ENCODE measurements at regions not wholly inside any gene's neighbourhood (a gene's known extent, or its start where the extent isn't known, plus 50 kb on each side); places are given as distances from the start of the nearest gene placed in this dataset.

- TF ChIP-seq ZNF114 (CRISPR knock-in tag; IDR thresholded peaks at IDR 0.05): no peak
- no peak for TF ChIP-seq STAT1 (IDR thresholded peaks at IDR 0.05; ENCODE audit: unreplicated experiment)
Measured at GRCh38 chr4:10200869-10201268, 84.3 kb upstream of the WDR1 start (continued).

DNA sequence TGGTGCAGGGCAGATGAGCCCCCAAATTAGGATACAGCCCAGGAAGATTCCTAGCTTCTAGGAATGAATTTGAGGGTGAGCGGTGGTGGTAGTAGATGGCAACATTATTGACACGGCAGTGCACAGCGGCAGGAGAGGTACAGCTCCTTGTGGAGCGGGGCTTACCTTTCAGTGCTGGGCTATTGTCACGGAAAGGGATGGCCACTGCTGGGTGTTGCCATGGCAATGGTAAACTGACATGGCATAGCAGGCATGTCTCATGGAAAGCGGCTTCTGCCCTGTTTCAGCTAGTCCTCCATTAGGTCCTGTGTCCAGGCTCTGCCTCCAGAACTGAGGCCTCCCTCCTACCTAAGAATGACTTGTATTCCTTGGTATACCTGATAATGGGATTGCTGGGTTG is 81.8 kb upstream of the WDR1 start:
- H3K4me1 Mint-ChIP-seq: no peaks in the 10 kb centered on the region; the same call in 2 of the 3 replicates
- H3K4me3 Mint-ChIP-seq: no peak overlapping the region
- no peak overlapping the region for H3K4me2 ChIP-seq
- H4K20me1 ChIP-seq (replicated peaks; ENCODE audit: insufficient read depth): no peaks in the 10 kb centered on the region
- TF ChIP-seq, protein P1, sequence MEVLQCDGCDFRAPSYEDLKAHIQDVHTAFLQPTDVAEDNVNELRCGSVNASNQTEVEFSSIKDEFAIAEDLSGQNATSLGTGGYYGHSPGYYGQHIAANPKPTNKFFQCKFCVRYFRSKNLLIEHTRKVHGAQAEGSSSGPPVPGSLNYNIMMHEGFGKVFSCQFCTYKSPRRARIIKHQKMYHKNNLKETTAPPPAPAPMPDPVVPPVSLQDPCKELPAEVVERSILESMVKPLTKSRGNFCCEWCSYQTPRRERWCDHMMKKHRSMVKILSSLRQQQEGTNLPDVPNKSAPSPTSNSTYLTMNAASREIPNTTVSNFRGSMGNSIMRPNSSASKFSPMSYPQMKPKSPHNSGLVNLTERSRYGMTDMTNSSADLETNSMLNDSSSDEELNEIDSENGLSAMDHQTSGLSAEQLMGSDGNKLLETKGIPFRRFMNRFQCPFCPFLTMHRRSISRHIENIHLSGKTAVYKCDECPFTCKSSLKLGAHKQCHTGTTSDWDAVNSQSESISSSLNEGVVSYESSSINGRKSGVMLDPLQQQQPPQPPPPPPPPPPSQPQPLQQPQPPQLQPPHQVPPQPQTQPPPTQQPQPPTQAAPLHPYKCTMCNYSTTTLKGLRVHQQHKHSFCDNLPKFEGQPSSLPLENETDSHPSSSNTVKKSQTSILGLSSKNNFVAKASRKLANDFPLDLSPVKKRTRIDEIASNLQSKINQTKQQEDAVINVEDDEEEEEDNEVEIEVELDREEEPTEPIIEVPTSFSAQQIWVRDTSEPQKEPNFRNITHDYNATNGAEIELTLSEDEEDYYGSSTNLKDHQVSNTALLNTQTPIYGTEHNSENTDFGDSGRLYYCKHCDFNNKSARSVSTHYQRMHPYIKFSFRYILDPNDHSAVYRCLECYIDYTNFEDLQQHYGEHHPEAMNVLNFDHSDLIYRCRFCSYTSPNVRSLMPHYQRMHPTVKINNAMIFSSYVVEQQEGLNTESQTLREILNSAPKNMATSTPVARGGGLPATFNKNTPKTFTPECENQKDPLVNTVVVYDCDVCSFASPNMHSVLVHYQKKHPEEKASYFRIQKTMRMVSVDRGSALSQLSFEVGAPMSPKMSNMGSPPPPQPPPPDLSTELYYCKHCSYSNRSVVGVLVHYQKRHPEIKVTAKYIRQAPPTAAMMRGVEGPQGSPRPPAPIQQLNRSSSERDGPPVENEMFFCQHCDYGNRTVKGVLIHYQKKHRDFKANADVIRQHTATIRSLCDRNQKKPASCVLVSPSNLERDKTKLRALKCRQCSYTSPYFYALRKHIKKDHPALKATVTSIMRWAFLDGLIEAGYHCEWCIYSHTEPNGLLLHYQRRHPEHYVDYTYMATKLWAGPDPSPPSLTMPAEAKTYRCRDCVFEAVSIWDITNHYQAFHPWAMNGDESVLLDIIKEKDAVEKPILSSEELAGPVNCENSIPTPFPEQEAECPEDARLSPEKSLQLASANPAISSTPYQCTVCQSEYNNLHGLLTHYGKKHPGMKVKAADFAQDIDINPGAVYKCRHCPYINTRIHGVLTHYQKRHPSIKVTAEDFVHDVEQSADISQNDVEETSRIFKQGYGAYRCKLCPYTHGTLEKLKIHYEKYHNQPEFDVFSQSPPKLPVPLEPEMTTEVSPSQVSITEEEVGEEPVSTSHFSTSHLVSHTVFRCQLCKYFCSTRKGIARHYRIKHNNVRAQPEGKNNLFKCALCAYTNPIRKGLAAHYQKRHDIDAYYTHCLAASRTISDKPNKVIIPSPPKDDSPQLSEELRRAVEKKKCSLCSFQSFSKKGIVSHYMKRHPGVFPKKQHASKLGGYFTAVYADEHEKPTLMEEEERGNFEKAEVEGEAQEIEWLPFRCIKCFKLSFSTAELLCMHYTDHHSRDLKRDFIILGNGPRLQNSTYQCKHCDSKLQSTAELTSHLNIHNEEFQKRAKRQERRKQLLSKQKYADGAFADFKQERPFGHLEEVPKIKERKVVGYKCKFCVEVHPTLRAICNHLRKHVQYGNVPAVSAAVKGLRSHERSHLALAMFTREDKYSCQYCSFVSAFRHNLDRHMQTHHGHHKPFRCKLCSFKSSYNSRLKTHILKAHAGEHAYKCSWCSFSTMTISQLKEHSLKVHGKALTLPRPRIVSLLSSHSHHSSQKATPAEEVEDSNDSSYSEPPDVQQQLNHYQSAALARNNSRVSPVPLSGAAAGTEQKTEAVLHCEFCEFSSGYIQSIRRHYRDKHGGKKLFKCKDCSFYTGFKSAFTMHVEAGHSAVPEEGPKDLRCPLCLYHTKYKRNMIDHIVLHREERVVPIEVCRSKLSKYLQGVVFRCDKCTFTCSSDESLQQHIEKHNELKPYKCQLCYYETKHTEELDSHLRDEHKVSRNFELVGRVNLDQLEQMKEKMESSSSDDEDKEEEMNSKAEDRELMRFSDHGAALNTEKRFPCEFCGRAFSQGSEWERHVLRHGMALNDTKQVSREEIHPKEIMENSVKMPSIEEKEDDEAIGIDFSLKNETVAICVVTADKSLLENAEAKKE (CRISPR knock-in tag; IDR thresholded peaks at IDR 0.05): no peak
- TF ChIP-seq POLR2AphosphoS5 (IDR thresholded peaks at IDR 0.05; ENCODE audit: low read depth) (no peak), ZNF114 (CRISPR knock-in tag; IDR thresholded peaks at IDR 0.05) (no peak), ETS1 (IDR thresholded peaks at IDR 0.05) (no peak), STAT1 (IDR thresholded peaks at IDR 0.05; ENCODE audit: unreplicated experiment) (no peak), ZNF331 (CRISPR knock-in tag; IDR thresholded peaks at IDR 0.05; ENCODE audit: low read depth) (no peak)
- TF ChIP-seq, protein P2, sequence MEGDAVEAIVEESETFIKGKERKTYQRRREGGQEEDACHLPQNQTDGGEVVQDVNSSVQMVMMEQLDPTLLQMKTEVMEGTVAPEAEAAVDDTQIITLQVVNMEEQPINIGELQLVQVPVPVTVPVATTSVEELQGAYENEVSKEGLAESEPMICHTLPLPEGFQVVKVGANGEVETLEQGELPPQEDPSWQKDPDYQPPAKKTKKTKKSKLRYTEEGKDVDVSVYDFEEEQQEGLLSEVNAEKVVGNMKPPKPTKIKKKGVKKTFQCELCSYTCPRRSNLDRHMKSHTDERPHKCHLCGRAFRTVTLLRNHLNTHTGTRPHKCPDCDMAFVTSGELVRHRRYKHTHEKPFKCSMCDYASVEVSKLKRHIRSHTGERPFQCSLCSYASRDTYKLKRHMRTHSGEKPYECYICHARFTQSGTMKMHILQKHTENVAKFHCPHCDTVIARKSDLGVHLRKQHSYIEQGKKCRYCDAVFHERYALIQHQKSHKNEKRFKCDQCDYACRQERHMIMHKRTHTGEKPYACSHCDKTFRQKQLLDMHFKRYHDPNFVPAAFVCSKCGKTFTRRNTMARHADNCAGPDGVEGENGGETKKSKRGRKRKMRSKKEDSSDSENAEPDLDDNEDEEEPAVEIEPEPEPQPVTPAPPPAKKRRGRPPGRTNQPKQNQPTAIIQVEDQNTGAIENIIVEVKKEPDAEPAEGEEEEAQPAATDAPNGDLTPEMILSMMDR (conservative IDR thresholded peaks at IDR 0.05; ENCODE audit: low read depth in 2 of 2): no peak
- H3K36me3 Mint-ChIP-seq (ENCODE audit: low read depth): no peaks in the 10 kb centered on the region
- H3K79me2 ChIP-seq (replicated peaks; ENCODE audit: insufficient read depth): no peaks in the 10 kb centered on the region
- DNase-seq (ENCODE audit: low spot score): peak; percentile 20
- no peak overlapping the region for H3K27ac ChIP-seq (ENCODE audit: low read depth)
- H3K36me3 ChIP-seq (ENCODE audit: insufficient read depth): no peaks in the 10 kb centered on the region
- H3K27ac Mint-ChIP-seq: no peak overlapping the region
- peak; percentile 73 for ATAC-seq
- peaks cover 11% of the 10 kb centered on the region for H3K27me3 Mint-ChIP-seq (ENCODE audit: insufficient read depth, low read depth, poor library complexity)
- no peak overlapping the region for H3K4me3 ChIP-seq
- no peaks in the 10 kb centered on the region for H3K9me3 Mint-ChIP-seq
- H2AFZ ChIP-seq: no peak overlapping the region
- no peaks in the 10 kb centered on the region for H3K4me1 ChIP-seq (ENCODE audit: insufficient read depth)
- H3F3A ChIP-seq (replicated peaks; ENCODE audit: low read depth): no peaks in the 10 kb centered on the region
- no peaks in the 10 kb centered on the region for H3K27me3 ChIP-seq (ENCODE audit: insufficient read depth)
- H3K9me2 ChIP-seq (ENCODE audit: insufficient read depth): peaks cover 14% of the 10 kb centered on the region; the same call in 1 of the 2 replicates

Data from GM23338 (cell line).